WTC11 (cell line): ENCODE measurements at regions not wholly inside any gene's neighbourhood (a gene's known extent, or its start where the extent isn't known, plus 50 kb on each side); places are given as distances from the start of the nearest gene placed in this dataset.

Experiments
- ATF2 ChIP-seq: sonication (generic); formaldehyde crosslinking; IDR thresholded peaks from 2 replicates; pipeline ENCODE4 v1.8.1; 2022; ENCODE audit warnings: low read depth, missing genetic modification reagents, borderline replicate concordance
- CTCF ChIP-seq: fragments of 200-600 bp; IDR thresholded peaks from 2 replicates; pipeline ENCODE4 v1.8.0; 2022; ENCODE audit warnings: antibody characterized with exemption
- E2F1 ChIP-seq: sonication (generic); formaldehyde crosslinking; IDR thresholded peaks from 2 replicates; pipeline ENCODE4 v1.8.0; 2022; ENCODE audit warnings: mild to moderate bottlenecking, missing genetic modification reagents
- E2F5 ChIP-seq: sonication (generic); formaldehyde crosslinking; IDR thresholded peaks from 2 replicates; pipeline ENCODE4 v1.8.1; 2022; ENCODE audit warnings: mild to moderate bottlenecking, moderate library complexity, missing genetic modification reagents
- HMGXB4 ChIP-seq: sonication (generic); formaldehyde crosslinking; IDR thresholded peaks from 2 replicates; pipeline ENCODE4 v1.8.1; 2023; ENCODE audit warnings: mild to moderate bottlenecking, moderate library complexity, missing genetic modification reagents
- MAX ChIP-seq: sonication (generic); formaldehyde crosslinking; IDR thresholded peaks from 2 replicates; pipeline ENCODE4 v1.8.0; 2022; ENCODE audit warnings: mild to moderate bottlenecking, missing genetic modification reagents
- PRRX2 ChIP-seq: fragments of 250-450 bp; sonication (Bioruptor Pico); IDR thresholded peaks from 2 replicates; pipeline ENCODE4 v1.8.0; 2021; ENCODE audit warnings: mild to moderate bottlenecking
- TEAD4 ChIP-seq: sonication (generic); formaldehyde crosslinking; IDR thresholded peaks from 2 replicates; pipeline ENCODE4 v1.8.0; 2022; ENCODE audit warnings: mild to moderate bottlenecking, missing genetic modification reagents
- ZBTB43 ChIP-seq: sonication (generic); formaldehyde crosslinking; IDR thresholded peaks from 2 replicates; pipeline ENCODE4 v1.8.1; 2023; ENCODE audit warnings: mild to moderate bottlenecking, missing genetic modification reagents
- ZNF281 ChIP-seq: sonication (generic); formaldehyde crosslinking; IDR thresholded peaks from 2 replicates; pipeline ENCODE4 v1.8.0; 2023; ENCODE audit warnings: mild to moderate bottlenecking, missing genetic modification reagents
- ZNF416 ChIP-seq: fragments of 250-450 bp; sonication (Bioruptor Pico); IDR thresholded peaks from 2 replicates; pipeline ENCODE4 v1.9.0; 2021; ENCODE audit warnings: mild to moderate bottlenecking, inconsistent platforms

GRCh38 chr5:74462356-74462755 is 178.2 kb downstream of the ENC1 start:
- TF ChIP-seq ZBTB43 (CRISPR knock-in tag) (no peak), CTCF (no peak), ATF2 (CRISPR knock-in tag) (no peak), HMGXB4 (no peak), ZNF416 (CRISPR knock-in tag) (no peak), PRRX2 (CRISPR knock-in tag) (no peak), MAX (CRISPR knock-in tag) (no peak), ZNF281 (CRISPR knock-in tag) (no peak), TEAD4 (CRISPR knock-in tag) (no peak), E2F1 (CRISPR knock-in tag) (no peak), E2F5 (CRISPR knock-in tag) (no peak)
